GM21576 (cell line): ENCODE measurements at regions not wholly inside any gene's neighbourhood (a gene's known extent, or its start where the extent isn't known, plus 50 kb on each side); places are given as distances from the start of the nearest gene placed in this dataset.
"Not testable (repeated sequence)": the region's sequence is repeated elsewhere in the genome, so short reads cannot be mapped to it uniquely, and the experiment has no call there.

ENCODE experiments used
- ATAC-seq: cut with Tn5 transposase; IDR thresholded peaks from one replicate; pipeline ENCODE4 v1.9.1; 2021; ENCODE audit warnings: mild to moderate bottlenecking, moderate library complexity; ENCODE audit not compliant: unreplicated experiment

GRCh38 chr13:84645196-84646012, 763.1 kb upstream of the SLITRK1 start:
- no peak for ATAC-seq

GRCh38 chr13:84641491-84641890, 759.2 kb upstream of the SLITRK1 start:
- no peak for ATAC-seq

GRCh38 chr13:84640691-84641090, 758.4 kb upstream of the SLITRK1 start:
- ATAC-seq, result no peak

GRCh38 chr13:84630476-84630875, 748.2 kb upstream of the SLITRK1 start:
- ATAC-seq, result no peak

GRCh38 chr13:84616864-84617263, 734.6 kb upstream of the SLITRK1 start:
- no peak for ATAC-seq

GRCh38 chr13:84609716-84610115, 727.4 kb upstream of the SLITRK1 start:
- ATAC-seq, result no peak

- ATAC-seq, result no peak
Measured at GRCh38 chr13:84607261-84608013, 725.2 kb upstream of the SLITRK1 start.

GRCh38 chr13:84606616-84607015, 724.3 kb upstream of the SLITRK1 start:
- ATAC-seq, result no peak

- no peak for ATAC-seq
Measured at GRCh38 chr13:84605927-84606326, 723.7 kb upstream of the SLITRK1 start.

- no peak for ATAC-seq
Measured at GRCh38 chr13:84591444-84591843, 709.2 kb upstream of the SLITRK1 start.

GRCh38 chr13:84590663-84591062, 708.4 kb upstream of the SLITRK1 start:
- no peak for ATAC-seq

- no peak for ATAC-seq
Measured at GRCh38 chr13:84588023-84588422, 705.7 kb upstream of the SLITRK1 start.

GRCh38 chr13:84579901-84580300, 697.6 kb upstream of the SLITRK1 start:
- not testable (repeated sequence) for ATAC-seq

GRCh38 chr13:84574851-84575250, 692.6 kb upstream of the SLITRK1 start:
- no peak for ATAC-seq

- no peak for ATAC-seq
Measured at GRCh38 chr13:84571264-84571663, 689.0 kb upstream of the SLITRK1 start.

- ATAC-seq, result no peak
Measured at GRCh38 chr13:84570831-84571230, 688.6 kb upstream of the SLITRK1 start.

- ATAC-seq, result no peak
Measured at GRCh38 chr13:84569366-84569765, 687.1 kb upstream of the SLITRK1 start.

GRCh38 chr13:84567848-84568247, 685.6 kb upstream of the SLITRK1 start:
- ATAC-seq, result no peak

- no peak for ATAC-seq
Measured at GRCh38 chr13:84566780-84567179, 684.5 kb upstream of the SLITRK1 start.

- no peak for ATAC-seq
Measured at GRCh38 chr13:84563611-84564010, 681.3 kb upstream of the SLITRK1 start.

GRCh38 chr13:84553227-84553626, 671.0 kb upstream of the SLITRK1 start:
- no peak for ATAC-seq

GRCh38 chr13:84543962-84544361, 661.7 kb upstream of the SLITRK1 start:
- ATAC-seq, result no peak
